WTC11 (cell line): ENCODE measurements at regions not wholly inside any gene's neighbourhood (a gene's known extent, or its start where the extent isn't known, plus 50 kb on each side); places are given as distances from the start of the nearest gene placed in this dataset.

Experiments
- ATAC-seq: fragments of 200-7000 bp; cut with Tn5 transposase; 2 replicates; pipeline ENCODE4 v1.10.0; 2021; ENCODE audit warnings: mild to moderate bottlenecking, moderate library complexity
- CTCF ChIA-PET: fragments of 300-600 bp; sonication (Branson Sonifier 250); formaldehyde crosslinking; loops from one replicate; lab custom pipeline; 2021; ENCODE audit warnings: antibody characterized with exemption; lab: Charles Lee
- POLR2A ChIA-PET: fragments of 350-600 bp; sonication (Branson Sonifier 250); formaldehyde crosslinking; loops from one replicate; lab custom pipeline; 2021; ENCODE audit warnings: antibody characterized with exemption; lab: Charles Lee
- DNase-seq: peaks from one replicate; pipeline ENCODE4 v3.0.0; 2021; ENCODE audit warnings: low spot score
- H3K27ac Mint-ChIP-seq: 2 replicates; pipeline ENCODE4 v1.8.0; 2021; ENCODE audit warnings: mixed read lengths
- H3K27me3 Mint-ChIP-seq: 2 replicates; pipeline ENCODE4 v1.8.0; 2021; ENCODE audit warnings: low read depth, mild to moderate bottlenecking, moderate library complexity, mixed read lengths
- H3K36me3 Mint-ChIP-seq: 2 replicates; pipeline ENCODE4 v1.8.0; 2021; ENCODE audit warnings: mixed read lengths
- H3K4me1 Mint-ChIP-seq: 2 replicates; pipeline ENCODE4 v1.8.0; 2022; ENCODE audit warnings: mixed read lengths
- H3K4me3 Mint-ChIP-seq: 2 replicates; pipeline ENCODE4 v1.8.0; 2021; ENCODE audit warnings: mild to moderate bottlenecking, moderate library complexity, mixed read lengths
- H3K9me3 Mint-ChIP-seq: 2 replicates; pipeline ENCODE4 v1.8.0; 2021; ENCODE audit warnings: mixed read lengths
- ARID4B ChIP-seq: sonication (generic); formaldehyde crosslinking; IDR thresholded peaks from 2 replicates; pipeline ENCODE4 v1.8.0; 2023; ENCODE audit warnings: missing genetic modification reagents, mild to moderate bottlenecking, borderline replicate concordance
- ATF1 ChIP-seq: sonication (generic); formaldehyde crosslinking; IDR thresholded peaks from 2 replicates; pipeline ENCODE4 v1.8.1; 2023; ENCODE audit warnings: mild to moderate bottlenecking, moderate library complexity, missing genetic modification reagents
- ATF6 ChIP-seq: sonication (generic); formaldehyde crosslinking; IDR thresholded peaks from 2 replicates; pipeline ENCODE4 v1.8.1; 2023; ENCODE audit warnings: mild to moderate bottlenecking, missing genetic modification reagents
- CDX4 ChIP-seq: fragments of 250-450 bp; sonication (Bioruptor Pico); IDR thresholded peaks from 2 replicates; pipeline ENCODE4 v1.9.0; 2021; ENCODE audit warnings: moderate library complexity, mild to moderate bottlenecking, inconsistent platforms, borderline replicate concordance
- CREB1 ChIP-seq: sonication (generic); formaldehyde crosslinking; IDR thresholded peaks from 2 replicates; pipeline ENCODE4 v1.8.0; 2023; ENCODE audit warnings: mild to moderate bottlenecking, missing genetic modification reagents
- ETV6 ChIP-seq: sonication (generic); formaldehyde crosslinking; IDR thresholded peaks from 2 replicates; pipeline ENCODE4 v1.8.1; 2022; ENCODE audit warnings: mild to moderate bottlenecking, missing genetic modification reagents
- FOXP1 ChIP-seq: sonication (generic); formaldehyde crosslinking; IDR thresholded peaks from 2 replicates; pipeline ENCODE4 v1.8.0; 2022; ENCODE audit warnings: missing genetic modification reagents, mild to moderate bottlenecking, moderate library complexity, borderline replicate concordance
- FOXP4 ChIP-seq: sonication (generic); formaldehyde crosslinking; IDR thresholded peaks from 2 replicates; pipeline ENCODE4 v1.8.0; 2022; ENCODE audit warnings: mild to moderate bottlenecking, missing genetic modification reagents
- HMGA2 ChIP-seq: fragments of 250-450 bp; sonication (Bioruptor Pico); IDR thresholded peaks from 2 replicates; pipeline ENCODE4 v1.4.0; 2021; ENCODE audit warnings: mild to moderate bottlenecking, moderate library complexity
- JAZF1 ChIP-seq: fragments of 250-450 bp; sonication (Bioruptor Pico); IDR thresholded peaks from 2 replicates; pipeline ENCODE4 v1.9.0; 2021; ENCODE audit warnings: moderate library complexity, mild to moderate bottlenecking, inconsistent platforms
- MXD4 ChIP-seq: fragments of 250-450 bp; sonication (Bioruptor Pico); IDR thresholded peaks from 2 replicates; pipeline ENCODE4 v1.8.0; 2021; ENCODE audit warnings: mild to moderate bottlenecking, moderate library complexity, borderline replicate concordance
- MYBL2 ChIP-seq: sonication (generic); formaldehyde crosslinking; IDR thresholded peaks from 2 replicates; pipeline ENCODE4 v1.8.1; 2023; ENCODE audit warnings: mild to moderate bottlenecking, moderate library complexity, missing genetic modification reagents
- NR2C2 ChIP-seq: sonication (generic); formaldehyde crosslinking; IDR thresholded peaks from 2 replicates; pipeline ENCODE4 v1.8.0; 2022; ENCODE audit warnings: mild to moderate bottlenecking, missing genetic modification reagents
- SMAD4 ChIP-seq: sonication (generic); formaldehyde crosslinking; IDR thresholded peaks from 2 replicates; pipeline ENCODE4 v1.8.0; 2022; ENCODE audit warnings: mild to moderate bottlenecking, missing genetic modification reagents
- USF1 ChIP-seq: sonication (generic); formaldehyde crosslinking; IDR thresholded peaks from 2 replicates; pipeline ENCODE4 v1.8.0; 2022; ENCODE audit warnings: mild to moderate bottlenecking, missing genetic modification reagents
- ZNF416 ChIP-seq: fragments of 250-450 bp; sonication (Bioruptor Pico); IDR thresholded peaks from 2 replicates; pipeline ENCODE4 v1.9.0; 2021; ENCODE audit warnings: mild to moderate bottlenecking, inconsistent platforms
- ZNF425 ChIP-seq: fragments of 250-450 bp; sonication (Bioruptor Pico); conservative IDR thresholded peaks from 2 replicates; pipeline ENCODE4 v1.9.0; 2021; ENCODE audit warnings: mild to moderate bottlenecking

GRCh38 chr9:113763429-113763828 lies 112.7 kb upstream of the ZNF618 start:
- POLR2A ChIA-PET = no interaction called here
- H3K9me3 Mint-ChIP-seq = peaks cover 18% of the 10 kb centered on the region

GRCh38 chr9:113764572-113764971 lies 111.5 kb upstream of the ZNF618 start:
- DNase-seq = no peak
- Mint-ChIP-seq H3K27me3 (peaks cover 17% of the 10 kb centered on the region; the same call in 1 of the 2 replicates), H3K36me3 (peaks cover under 1% of the 10 kb centered on the region; the same call in 1 of the 2 replicates), H3K27ac (no peak overlapping the region), H3K9me3 (peaks cover 8% of the 10 kb centered on the region), H3K4me1 (no peaks in the 10 kb centered on the region)
- no peak for ATAC-seq
- CTCF ChIA-PET = no interaction called here
- POLR2A ChIA-PET = no interaction called here
- no peak for TF ChIP-seq FOXP1 (CRISPR knock-in tag)
- no peak for TF ChIP-seq CDX4 (CRISPR knock-in tag)
- TF ChIP-seq ARID4B (CRISPR knock-in tag) = no peak
- no peak for TF ChIP-seq ZNF416
- no peak for TF ChIP-seq MYBL2 (CRISPR knock-in tag)
- TF ChIP-seq MXD4 (CRISPR knock-in tag) = no peak
- TF ChIP-seq ATF6 = no peak
- TF ChIP-seq ETV6 (CRISPR knock-in tag) = no peak
- TF ChIP-seq SMAD4 (CRISPR knock-in tag) = no peak
- no peak for TF ChIP-seq JAZF1 (CRISPR knock-in tag)
- TF ChIP-seq, all 79 proteins: peak for 0
- H3K4me3 Mint-ChIP-seq = no peak overlapping the region

More at GRCh38 chr9:113763429-113763828, 112.7 kb upstream of the ZNF618 start:
- Mint-ChIP-seq H3K4me1 (no peaks in the 10 kb centered on the region), H3K27me3 (peaks cover 20% of the 10 kb centered on the region), H3K36me3 (peaks cover 7% of the 10 kb centered on the region), H3K4me3 (no peak overlapping the region), H3K27ac (no peak overlapping the region)
- no peak for TF ChIP-seq CREB1 (CRISPR knock-in tag)
- TF ChIP-seq USF1 = no peak
- DNase-seq = no peak
- ATAC-seq = no peak
- CTCF ChIA-PET = interaction anchor here (1.5 kb wide), 1 partner anchor 319 kb away, joined by 4 read pairs; no protein-coding TSS in a partner anchor

GRCh38 chr9:113769412-113769811 lies 106.7 kb upstream of the ZNF618 start:
- H3K4me3 Mint-ChIP-seq = no peak overlapping the region
- ChIA-PET POLR2A (no interaction called here), CTCF (no interaction called here)
- no peaks in the 10 kb centered on the region for H3K4me1 Mint-ChIP-seq
- no peak overlapping the region for H3K27ac Mint-ChIP-seq
- no peak for DNase-seq
- H3K27me3 Mint-ChIP-seq = peaks cover 15% of the 10 kb centered on the region; the same call in 1 of the 2 replicates
- H3K9me3 Mint-ChIP-seq = peaks cover 4% of the 10 kb centered on the region; the same call in 1 of the 2 replicates
- H3K36me3 Mint-ChIP-seq = no peaks in the 10 kb centered on the region
- ATAC-seq = no peak
- TF ChIP-seq FOXP4 (CRISPR knock-in tag) = no peak
- TF ChIP-seq NR2C2 (CRISPR knock-in tag) = no peak
- TF ChIP-seq ZNF425 (CRISPR knock-in tag) = no peak
- TF ChIP-seq ATF1 (CRISPR knock-in tag) = no peak
- TF ChIP-seq HMGA2 (CRISPR knock-in tag) = no peak
